DMS53 treated with DMSO at 0.1 percent for 48 hours (cell line): ENCODE measurements at regions not wholly inside any gene's neighbourhood (a gene's known extent, or its start where the extent isn't known, plus 50 kb on each side); places are given as distances from the start of the nearest gene placed in this dataset.

ENCODE experiments used
- DNase-seq: peaks from one replicate; lab custom pipeline; 2025; ENCODE audit not compliant: unreplicated experiment; lab: John Stamatoyannopoulos, UW

GRCh38 chr5:3734632-3735031, 139.0 kb downstream of the IRX1 start:
- no peak for DNase-seq

- no peak for DNase-seq
Observed at GRCh38 chr5:3736466-3736865, 140.8 kb downstream of the IRX1 start.

- DNase-seq: no peak
Observed at GRCh38 chr5:3736926-3737325, 141.3 kb downstream of the IRX1 start.

- DNase-seq: no peak
Observed at GRCh38 chr5:3738919-3739318, 143.3 kb downstream of the IRX1 start.

- DNase-seq: no peak
Observed at GRCh38 chr5:3740546-3741373, 145.1 kb downstream of the IRX1 start.

- DNase-seq: no peak
Observed at GRCh38 chr5:3741374-3741770, 145.7 kb downstream of the IRX1 start.

- no peak for DNase-seq
Observed at GRCh38 chr5:3742750-3743149, 147.1 kb downstream of the IRX1 start.

- DNase-seq: no peak
Observed at GRCh38 chr5:3751846-3752245, 156.2 kb downstream of the IRX1 start.

GRCh38 chr5:3778000-3778550, 182.4 kb downstream of the IRX1 start:
- DNase-seq: no peak

GRCh38 chr5:3778945-3779344, 183.3 kb downstream of the IRX1 start:
- no peak for DNase-seq

GRCh38 chr5:3780278-3780677, 184.6 kb downstream of the IRX1 start:
- no peak for DNase-seq

- DNase-seq: no peak
Observed at GRCh38 chr5:3780907-3781306, 185.3 kb downstream of the IRX1 start.

- DNase-seq: no peak
Observed at GRCh38 chr5:3784854-3785253, 189.2 kb downstream of the IRX1 start.

- DNase-seq: no peak
Observed at GRCh38 chr5:3786165-3786564, 190.5 kb downstream of the IRX1 start.

GRCh38 chr5:3786891-3787430, 191.3 kb downstream of the IRX1 start:
- no peak for DNase-seq

GRCh38 chr5:3787604-3788003, 192.0 kb downstream of the IRX1 start:
- no peak for DNase-seq

GRCh38 chr5:3789519-3790193, 194.0 kb downstream of the IRX1 start:
- no peak for DNase-seq

- no peak for DNase-seq
Observed at GRCh38 chr5:3793162-3793561, 197.5 kb downstream of the IRX1 start.

- DNase-seq: no peak
Observed at GRCh38 chr5:3794611-3795010, 199.0 kb downstream of the IRX1 start.

- DNase-seq: no peak
Observed at GRCh38 chr5:3796736-3797135, 201.1 kb downstream of the IRX1 start.

- no peak for DNase-seq
Observed at GRCh38 chr5:3801967-3802366, 206.3 kb downstream of the IRX1 start.

GRCh38 chr5:3809455-3809854, 213.8 kb downstream of the IRX1 start:
- DNase-seq: no peak
